Common myeloid progenitor, CD34-positive (primary cell): ENCODE measurements at regions not wholly inside any gene's neighbourhood (a gene's known extent, or its start where the extent isn't known, plus 50 kb on each side); places are given as distances from the start of the nearest gene placed in this dataset.

Source experiments
- CTCF ChIA-PET: fragments of 350-600 bp; sonication (Branson Sonifier 250); formaldehyde crosslinking; loops from one replicate; lab custom pipeline; 2021; ENCODE audit warnings: antibody characterized with exemption; lab: Charles Lee
- POLR2A ChIA-PET: fragments of 350-600 bp; sonication (Branson Sonifier 250); formaldehyde crosslinking; loops from one replicate; lab custom pipeline; 2021; ENCODE audit warnings: antibody characterized with exemption; lab: Charles Lee
- DNase-seq, 3 donors: peaks; one replicate each; pipeline versions ENCODE4 v3.0.0 to v3.0.0-alpha.2; 2013
- H3K27ac ChIP-seq, 2 experiments: 1 replicate in 1 of 2; 2 replicates in 1 of 2; pipeline ENCODE4 v1.7.0; 2013; ENCODE audit warnings: inconsistent platforms in 2 of 2, low read length in 2 of 2, mild to moderate bottlenecking in 2 of 2, low read depth in 1 of 2, moderate library complexity in 1 of 2; ENCODE audit not compliant: severe bottlenecking in 2 of 2, insufficient read depth in 1 of 2, poor library complexity in 1 of 2
- H3K27me3 ChIP-seq, 5 experiments: replicated peaks in 2 of 5; 1 replicate in 3 of 5; 2 replicates in 2 of 5; pipeline versions ENCODE4 v1.6.1 to v1.7.0; 2013; ENCODE audit warnings: low read length in 4 of 5, mild to moderate bottlenecking in 2 of 5, moderate library complexity in 2 of 5, inconsistent platforms in 1 of 5; ENCODE audit not compliant: insufficient read depth in 5 of 5, control insufficient read depth in 4 of 5
- H3K36me3 ChIP-seq, 4 experiments: 1 replicate in 2 of 4; 2 replicates in 2 of 4; pipeline versions ENCODE4 v1.6.1 to v1.7.0; 2013; ENCODE audit warnings: low read length in 3 of 4, control low read depth in 1 of 4, mild to moderate bottlenecking in 1 of 4; ENCODE audit not compliant: control insufficient read depth in 4 of 4, insufficient read depth in 4 of 4
- H3K4me1 ChIP-seq, 4 experiments: 1 replicate in 3 of 4; 2 replicates in 1 of 4; pipeline versions ENCODE4 v1.6.1 to v1.7.1; 2013; ENCODE audit warnings: low read length in 3 of 4, mild to moderate bottlenecking in 3 of 4, control low read depth in 1 of 4, inconsistent platforms in 1 of 4, moderate library complexity in 1 of 4; ENCODE audit not compliant: control insufficient read depth in 4 of 4, insufficient read depth in 4 of 4; ENCODE audit errors: control extremely low read depth in 1 of 4
- H3K4me3 ChIP-seq, 7 experiments: 1 replicate in 4 of 7; 2 replicates in 3 of 7; pipeline versions ENCODE4 v1.5.1 to v1.7.0; 2013; ENCODE audit warnings: mild to moderate bottlenecking in 7 of 7, low read length in 6 of 7, moderate library complexity in 6 of 7, inconsistent platforms in 2 of 7, low read depth in 2 of 7, control low read depth in 1 of 7; ENCODE audit not compliant: insufficient read depth in 4 of 7, control insufficient read depth in 1 of 7; ENCODE audit errors: extremely low read depth in 1 of 7
- H3K9me3 ChIP-seq, 5 experiments: 1 replicate in 4 of 5; 2 replicates in 1 of 5; pipeline versions ENCODE4 v1.6.1 to v1.7.1; 2013; ENCODE audit warnings: low read length in 4 of 5, mild to moderate bottlenecking in 2 of 5, inconsistent platforms in 1 of 5, low read depth in 1 of 5, moderate library complexity in 1 of 5; ENCODE audit not compliant: control insufficient read depth in 4 of 5, insufficient read depth in 2 of 5; ENCODE audit errors: control extremely low read depth in 1 of 5
- WGBS: methylation state at CpG from one replicate; pipeline ENCODE4 v1.1.5; 2013; ENCODE audit not compliant: insufficient coverage; 5-methylcytosine and 5-hydroxymethylcytosine counted together

DNA sequence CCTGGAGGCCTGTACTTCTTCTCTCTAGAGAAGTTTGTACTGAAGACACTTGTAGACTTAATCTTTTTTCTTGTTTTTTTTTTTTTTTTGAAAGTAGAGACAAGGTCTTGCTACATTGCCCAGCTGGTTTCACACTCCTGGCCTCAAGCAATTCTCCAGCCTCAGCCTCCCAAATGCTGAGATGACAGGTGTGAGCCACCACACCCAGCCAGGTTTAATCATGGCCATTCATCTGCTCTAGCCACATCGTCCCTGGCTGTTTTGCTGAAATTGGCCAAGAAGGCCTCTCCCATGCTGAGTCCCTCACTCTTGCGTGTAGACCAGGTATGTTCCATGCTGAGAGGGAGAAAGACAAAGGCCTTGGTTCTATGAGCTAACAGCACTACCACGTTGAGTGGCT lies 176.2 kb downstream of the JCAD start:
- Histone ChIP-seq H3K27me3 (no peaks in the 10 kb centered on the region), H3K9me3 (no peaks in the 10 kb centered on the region), H3K4me1 (peaks cover 0 to 9% (median 6%) of the 10 kb centered on the region in 4 experiments), H3K4me3 (no peak overlapping the region), H3K36me3 (no peaks in the 10 kb centered on the region), H3K27ac (no peak overlapping the region)
- WGBS, result no CpG with 5 or more reads among the region's 3 CpGs
- DNase-seq, result no peak
- CTCF ChIA-PET, result no interaction called here
- POLR2A ChIA-PET, result interaction anchor here (0.6 kb wide), 1 partner anchor 11 kb away, joined by 4 read pairs; no protein-coding TSS in a partner anchor

DNA sequence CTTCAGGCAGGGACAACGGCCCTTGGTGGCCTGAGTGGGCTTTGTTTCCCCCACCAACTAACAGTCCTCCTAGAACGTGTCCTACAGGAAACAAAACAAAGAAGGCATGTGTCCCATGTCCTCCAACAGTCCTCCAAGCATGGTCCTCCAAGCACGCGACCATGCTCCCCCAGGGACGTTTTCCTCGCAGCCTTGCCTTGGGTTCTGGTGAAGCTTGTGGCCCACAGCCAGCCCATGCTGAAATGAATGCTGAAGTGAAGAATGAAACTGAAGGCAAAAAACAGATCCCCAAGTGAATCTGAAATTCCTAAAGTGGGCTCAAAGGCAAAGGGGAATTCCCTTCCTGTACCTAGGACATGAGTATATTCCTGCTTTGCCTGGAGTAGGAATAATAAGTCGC lies 176.6 kb downstream of the JCAD start:
- ChIA-PET CTCF (no interaction called here), POLR2A (no interaction called here)
- Histone ChIP-seq H3K27ac (no peak overlapping the region), H3K4me1 (peaks cover 0 to 14% (median 10%) of the 10 kb centered on the region in 4 experiments), H3K9me3 (no peaks in the 10 kb centered on the region), H3K27me3 (no peaks in the 10 kb centered on the region), H3K4me3 (no peak overlapping the region), H3K36me3 (no peaks in the 10 kb centered on the region)
- WGBS, result 98% methylated on average over 6 of the region's 7 CpGs
- DNase-seq, result no peak

DNA sequence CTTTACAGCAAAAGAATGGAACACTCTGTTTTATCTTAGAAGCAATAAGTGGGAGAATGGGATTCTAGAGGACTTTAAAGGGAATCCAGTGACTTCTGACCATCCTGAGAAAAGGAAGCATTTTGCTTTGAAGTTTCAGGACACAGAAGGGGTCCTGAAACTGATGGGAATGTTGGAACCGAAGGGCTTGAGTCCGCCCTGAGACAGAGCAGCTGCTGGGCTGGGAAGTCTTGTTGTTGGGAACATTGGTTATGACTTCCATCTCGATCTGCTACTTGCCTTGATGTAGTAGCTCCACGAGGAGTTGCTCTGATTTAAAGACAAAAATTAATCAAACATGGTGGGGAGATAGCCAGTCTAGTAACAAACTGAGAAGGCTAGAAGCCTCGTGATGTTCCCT lies 177.6 kb downstream of the JCAD start:
- ChIA-PET POLR2A (interaction anchor here (0.7 kb wide), 1 partner anchor 35 kb away, joined by 3 read pairs; no protein-coding TSS in a partner anchor), CTCF (no interaction called here)
- no peaks in the 10 kb centered on the region for H3K36me3 ChIP-seq
- no peak overlapping the region for H3K27ac ChIP-seq
- WGBS, result 92% methylated on average over 5 of the region's 5 CpGs
- DNase-seq, result no peak
- peaks cover 0 to 14% (median 10%) of the 10 kb centered on the region in 4 experiments for H3K4me1 ChIP-seq
- no peaks in the 10 kb centered on the region for H3K9me3 ChIP-seq
- H3K27me3 ChIP-seq, result no peaks in the 10 kb centered on the region
- no peak overlapping the region for H3K4me3 ChIP-seq

DNA sequence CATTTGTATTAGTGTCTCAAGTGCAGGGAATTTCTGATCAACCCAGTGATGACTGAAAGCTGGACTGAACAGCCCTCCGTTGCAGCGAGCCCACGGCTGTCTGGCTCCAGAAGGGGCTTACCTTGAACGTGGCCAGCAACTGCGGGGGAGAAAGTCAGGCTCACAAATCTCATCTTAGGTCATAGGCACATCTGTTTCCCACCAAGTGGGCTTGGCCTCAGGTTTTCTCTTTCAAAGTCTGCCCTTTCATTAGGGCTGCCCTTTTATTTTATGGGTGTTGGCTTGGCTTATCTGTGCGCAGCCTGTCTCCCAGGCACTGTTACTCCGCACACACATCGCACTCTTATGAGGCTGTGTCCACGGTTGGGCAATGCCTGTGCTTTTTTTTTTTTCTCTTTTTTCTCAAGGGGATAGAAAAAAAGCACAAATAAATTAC lies 178.0 kb downstream of the JCAD start:
- POLR2A ChIA-PET, result no interaction called here
- no peak for DNase-seq
- H3K4me3 ChIP-seq, result no peak overlapping the region
- H3K36me3 ChIP-seq, result no peaks in the 10 kb centered on the region
- H3K4me1 ChIP-seq, result peaks cover 0 to 14% (median 10%) of the 10 kb centered on the region in 4 experiments
- H3K27ac ChIP-seq, result no peak overlapping the region
- WGBS, result 98% methylated on average over 8 of the region's 9 CpGs
- no peaks in the 10 kb centered on the region for H3K9me3 ChIP-seq
- CTCF ChIA-PET, result no interaction called here
- H3K27me3 ChIP-seq, result no peaks in the 10 kb centered on the region

DNA sequence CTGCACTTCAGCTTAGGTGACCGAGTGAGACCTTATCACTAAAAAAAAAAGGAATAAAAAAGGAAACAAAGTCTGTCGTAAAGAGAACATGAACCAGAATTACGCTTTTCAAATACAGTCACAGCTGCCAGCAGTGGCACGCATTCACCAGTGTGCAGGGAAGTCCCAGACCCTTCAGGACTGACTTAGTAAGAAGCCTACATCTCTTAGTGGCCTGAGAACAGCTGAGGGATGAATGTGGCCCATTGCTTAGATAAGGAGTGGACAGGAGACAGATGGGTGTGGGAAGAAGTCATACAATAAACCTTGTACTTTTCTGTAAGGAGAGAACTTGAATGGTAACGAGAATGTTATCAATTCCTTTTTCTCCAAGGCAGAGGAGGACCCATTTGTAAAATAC lies 178.5 kb downstream of the JCAD start:
- Histone ChIP-seq H3K27me3 (no peaks in the 10 kb centered on the region), H3K27ac (no peak overlapping the region), H3K4me1 (peaks cover 0 to 17% (median 12%) of the 10 kb centered on the region in 4 experiments), H3K36me3 (no peaks in the 10 kb centered on the region), H3K4me3 (no peak overlapping the region), H3K9me3 (no peaks in the 10 kb centered on the region)
- no peak for DNase-seq
- 90% methylated on average over 4 of the region's 5 CpGs for WGBS
- ChIA-PET POLR2A (no interaction called here), CTCF (no interaction called here)

DNA sequence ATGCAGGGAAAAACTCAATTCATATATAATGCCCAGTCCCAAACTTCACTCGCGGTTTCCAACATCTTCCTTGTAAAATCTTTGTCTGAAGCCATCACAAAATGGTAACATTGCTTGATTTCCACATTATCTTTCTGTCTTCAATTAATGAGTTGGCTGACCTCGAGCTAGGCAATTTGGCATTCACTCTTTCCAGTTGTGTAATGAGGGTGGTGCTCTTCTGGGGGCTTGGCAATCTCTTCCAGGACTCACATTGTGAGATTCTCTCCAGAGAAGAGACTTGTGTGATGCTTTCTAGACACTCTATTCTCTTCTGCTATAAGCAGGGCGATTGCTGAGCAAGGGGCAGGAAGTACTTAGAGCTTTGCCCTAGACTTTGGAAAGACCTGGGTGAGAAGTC lies 179.5 kb downstream of the JCAD start:
- Histone ChIP-seq H3K9me3 (no peaks in the 10 kb centered on the region), H3K4me3 (no peak overlapping the region), H3K4me1 (peaks cover 4 to 27% (median 21%) of the 10 kb centered on the region in 4 experiments), H3K27me3 (no peaks in the 10 kb centered on the region), H3K27ac (no peak overlapping the region), H3K36me3 (no peaks in the 10 kb centered on the region)
- DNase-seq, result no peak
- WGBS, result 69% methylated on average over 3 of the region's 4 CpGs
- ChIA-PET CTCF (interaction anchor here (0.9 to 1.5 kb wide), 2 partner anchors 13 to 21 kb away, joined by 3 to 4 read pairs; no protein-coding TSS in a partner anchor), POLR2A (no interaction called here)

DNA sequence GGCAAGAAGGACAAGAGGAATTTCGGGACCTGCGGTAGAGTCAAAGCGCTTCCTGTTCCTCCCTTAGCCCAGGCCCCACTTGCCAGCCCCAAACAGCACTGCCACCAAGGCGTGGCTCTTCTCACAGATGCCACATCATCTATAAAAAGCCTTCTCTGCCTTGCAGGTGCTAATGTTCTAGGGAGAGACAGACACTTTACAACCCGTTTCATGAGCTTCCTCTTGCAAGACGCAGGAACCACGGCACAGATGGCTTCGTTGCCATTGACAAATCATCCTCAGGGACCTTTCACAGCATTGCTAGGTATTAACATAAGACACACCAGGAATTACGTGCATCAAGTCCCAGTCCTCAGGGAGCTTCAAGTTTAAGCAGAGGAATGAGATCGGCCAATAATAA lies 180.9 kb downstream of the JCAD start:
- Histone ChIP-seq H3K9me3 (no peaks in the 10 kb centered on the region), H3K27me3 (no peaks in the 10 kb centered on the region), H3K27ac (no peak overlapping the region), H3K36me3 (no peaks in the 10 kb centered on the region), H3K4me3 (peak overlapping the region in 1 of 7 experiments; percentile 17), H3K4me1 (peaks cover 11 to 39% (median 30%) of the 10 kb centered on the region in 4 experiments)
- POLR2A ChIA-PET, result interaction anchor here (0.5 kb wide), 1 partner anchor 211 kb away, joined by 3 read pairs; no protein-coding TSS in a partner anchor
- DNase-seq, result peak; percentile 26 to 88 (median 82)
- CTCF ChIA-PET, result interaction anchor here (1.2 to 2.0 kb wide), 2 partner anchors 20 to 119 kb away, joined by 3 to 5 read pairs; no protein-coding TSS in a partner anchor
- 6% methylated on average over 8 of the region's 10 CpGs for WGBS
